ENCODE measurements at regions not wholly inside any gene's neighbourhood (a gene's known extent, or its start where the extent isn't known, plus 50 kb on each side); places are given as distances from the start of the nearest gene placed in this dataset.
A peak's percentile ranks its signal among the peaks of the same experiment; 100 is the strongest.

DNA sequence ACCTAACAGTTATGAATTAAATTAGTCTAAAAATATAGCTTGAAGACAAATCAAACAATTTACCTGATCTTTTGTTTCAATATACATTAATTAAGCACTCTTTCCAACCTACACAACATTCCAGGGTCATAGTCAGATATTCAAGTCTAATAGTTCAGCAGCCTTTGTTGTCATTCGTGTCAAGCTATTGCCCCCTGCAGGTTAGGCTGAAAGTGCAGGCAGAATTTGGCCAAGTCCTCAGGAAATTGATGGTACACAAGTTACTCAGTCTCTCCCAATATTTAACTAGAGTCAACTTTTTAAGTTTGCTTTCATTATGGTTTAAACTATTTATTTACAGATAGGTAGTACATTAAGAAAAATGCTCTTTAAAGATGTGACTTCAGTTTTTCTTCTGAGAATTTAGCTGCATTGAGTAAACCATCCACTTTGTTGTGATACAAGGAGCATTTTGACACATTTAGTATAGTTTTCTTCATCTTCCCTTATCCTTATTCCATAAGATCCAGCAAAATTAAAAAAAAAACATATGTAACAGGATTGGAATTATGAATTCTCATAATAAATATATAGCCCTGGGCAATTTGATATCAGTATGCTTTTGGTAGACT lies 130.3 kb upstream of the DPYD start:
- no peak overlapping the region for H2AFZ ChIP-seq (ENCODE audit: low read length, unreplicated experiment)
- H3K4me1 ChIP-seq (ENCODE audit: control insufficient read depth, insufficient read depth, low read length, unreplicated experiment), result peaks cover 15% of the 10 kb centered on the region
- H3K4me3 ChIP-seq (ENCODE audit: low read depth, low read length), result no peak overlapping the region
- H3K79me2 ChIP-seq (ENCODE audit: control insufficient read depth, insufficient read depth, low read length, unreplicated experiment), result no peaks in the 10 kb centered on the region
- H3K27ac ChIP-seq (ENCODE audit: low read depth, low read length), result no peak overlapping the region
- peaks cover 16% of the 10 kb centered on the region for H3K27me3 ChIP-seq (ENCODE audit: insufficient read depth, low read length)
- H3K36me3 ChIP-seq (ENCODE audit: insufficient read depth, low read length), result no peaks in the 10 kb centered on the region

DNA sequence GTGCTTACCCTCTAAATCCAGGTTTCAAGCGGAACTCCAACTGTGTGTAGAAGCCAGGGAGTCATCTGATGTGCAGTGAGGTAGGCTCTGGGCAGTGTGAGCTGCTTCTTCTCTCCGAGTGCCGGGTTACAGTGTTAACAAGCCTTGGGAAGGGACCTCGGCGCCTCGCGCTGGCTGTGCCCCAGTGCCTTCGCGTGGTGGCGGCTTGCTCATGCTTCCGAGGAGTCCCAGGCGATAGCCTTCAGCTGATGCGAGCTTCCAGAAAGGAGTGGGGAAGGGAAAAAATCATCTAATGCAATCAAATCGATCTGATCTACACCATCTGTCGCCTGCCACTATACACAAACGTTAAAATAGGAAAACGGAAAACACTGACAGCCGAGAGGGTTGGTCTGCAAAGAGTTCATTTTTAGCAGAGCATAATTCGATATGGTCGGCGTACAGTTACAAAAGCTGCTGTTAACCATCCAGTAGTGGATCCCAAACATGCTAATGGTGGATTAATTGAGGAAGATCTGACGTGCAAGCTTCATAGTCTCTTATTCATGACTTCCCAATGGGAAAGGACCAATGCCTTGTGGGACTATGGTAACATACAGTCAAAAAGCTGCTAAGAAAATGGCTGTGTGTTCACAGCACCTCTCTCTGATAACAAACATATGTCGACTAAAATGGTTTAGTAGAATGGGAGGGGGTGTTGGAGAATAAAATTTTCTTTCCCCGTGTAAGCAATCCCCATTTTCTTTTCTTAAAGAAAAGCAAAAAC lies 128.7 kb upstream of the DPYD start:
- H3K27me3 ChIP-seq (ENCODE audit: insufficient read depth, low read length), result peaks cover 16% of the 10 kb centered on the region
- peaks cover 12% of the 10 kb centered on the region for H3K4me1 ChIP-seq (ENCODE audit: control insufficient read depth, insufficient read depth, low read length, unreplicated experiment)
- no peak overlapping the region for H3K27ac ChIP-seq (ENCODE audit: low read depth, low read length)
- peak overlapping the region; percentile 82 for H3K4me3 ChIP-seq (ENCODE audit: low read depth, low read length)
- peaks cover 4% of the 10 kb centered on the region for H3K79me2 ChIP-seq (ENCODE audit: control insufficient read depth, insufficient read depth, low read length, unreplicated experiment)
- peak overlapping the region; percentile 76 for H2AFZ ChIP-seq (ENCODE audit: low read length, unreplicated experiment)
- no peaks in the 10 kb centered on the region for H3K36me3 ChIP-seq (ENCODE audit: insufficient read depth, low read length)

- no peaks in the 10 kb centered on the region for H3K36me3 ChIP-seq (ENCODE audit: insufficient read depth, low read length)
- H3K27me3 ChIP-seq (ENCODE audit: insufficient read depth, low read length), result peaks cover 16% of the 10 kb centered on the region
- H2AFZ ChIP-seq (ENCODE audit: low read length, unreplicated experiment), result peak overlapping the region; percentile 76
- peaks cover 9% of the 10 kb centered on the region for H3K79me2 ChIP-seq (ENCODE audit: control insufficient read depth, insufficient read depth, low read length, unreplicated experiment)
- peak overlapping the region; percentile 82 for H3K4me3 ChIP-seq (ENCODE audit: low read depth, low read length)
- H3K4me1 ChIP-seq (ENCODE audit: control insufficient read depth, insufficient read depth, low read length, unreplicated experiment), result peaks cover 19% of the 10 kb centered on the region
- H3K27ac ChIP-seq (ENCODE audit: low read depth, low read length), result no peak overlapping the region
Observed at GRCh38 chr1:98048751-98049325, 128.0 kb upstream of the DPYD start.

DNA sequence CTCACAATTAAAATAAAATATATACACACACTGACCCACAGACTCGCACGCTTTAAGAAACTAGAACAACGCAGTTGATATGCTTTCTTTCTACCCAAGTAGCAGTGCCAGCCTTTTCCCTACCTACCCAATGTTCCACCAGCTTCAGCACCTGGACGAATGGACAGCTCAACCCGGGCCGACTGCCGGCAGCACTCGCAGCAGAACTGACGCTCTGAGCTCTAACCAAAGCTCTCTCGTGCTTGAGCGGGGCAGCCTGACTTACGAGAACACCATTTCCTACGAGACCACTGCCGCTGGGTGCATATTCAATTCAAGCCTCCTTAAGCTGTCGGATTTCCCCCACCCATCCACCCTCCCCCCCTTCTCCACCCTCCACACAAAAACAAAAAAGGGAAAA lies 127.4 kb upstream of the DPYD start:
- peaks cover 9% of the 10 kb centered on the region for H3K79me2 ChIP-seq (ENCODE audit: control insufficient read depth, insufficient read depth, low read length, unreplicated experiment)
- no peak overlapping the region for H3K27ac ChIP-seq (ENCODE audit: low read depth, low read length)
- no peaks in the 10 kb centered on the region for H3K36me3 ChIP-seq (ENCODE audit: insufficient read depth, low read length)
- peak overlapping the region; percentile 82 for H3K4me3 ChIP-seq (ENCODE audit: low read depth, low read length)
- H2AFZ ChIP-seq (ENCODE audit: low read length, unreplicated experiment), result peak overlapping the region; percentile 76
- peaks cover 16% of the 10 kb centered on the region for H3K27me3 ChIP-seq (ENCODE audit: insufficient read depth, low read length)
- peaks cover 21% of the 10 kb centered on the region for H3K4me1 ChIP-seq (ENCODE audit: control insufficient read depth, insufficient read depth, low read length, unreplicated experiment)

DNA sequence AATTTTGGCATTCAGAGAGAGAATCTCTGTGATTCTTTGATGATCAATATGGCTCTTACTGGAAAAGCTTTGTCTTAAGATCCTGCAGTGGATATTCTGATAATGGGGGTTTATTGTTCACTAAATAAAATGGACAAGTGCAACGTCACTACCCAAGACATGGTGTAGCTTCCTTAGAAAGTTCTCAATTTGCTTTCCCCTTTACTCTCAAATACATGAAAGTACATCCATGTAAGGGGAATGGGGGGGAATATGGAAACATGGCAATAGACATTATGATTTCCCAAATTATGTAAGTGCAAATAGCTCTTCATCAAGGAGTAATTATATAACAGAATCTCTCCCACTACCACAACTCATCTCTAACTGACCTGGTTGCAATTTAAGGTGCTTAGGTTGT lies 126.3 kb upstream of the DPYD start:
- Histone ChIP-seq H3K27me3 (ENCODE audit: insufficient read depth, low read length) (peaks cover 16% of the 10 kb centered on the region), H3K27ac (ENCODE audit: low read depth, low read length) (no peak overlapping the region), H3K4me3 (ENCODE audit: low read depth, low read length) (no peak overlapping the region), H3K4me1 (ENCODE audit: control insufficient read depth, insufficient read depth, low read length, unreplicated experiment) (peaks cover 15% of the 10 kb centered on the region), H3K36me3 (ENCODE audit: insufficient read depth, low read length) (no peaks in the 10 kb centered on the region), H2AFZ (ENCODE audit: low read length, unreplicated experiment) (no peak overlapping the region), H3K79me2 (ENCODE audit: control insufficient read depth, insufficient read depth, low read length, unreplicated experiment) (peaks cover 9% of the 10 kb centered on the region)

GRCh38 chr1:98045767-98046641 lies 125.2 kb upstream of the DPYD start:
- H3K27ac ChIP-seq (ENCODE audit: low read depth, low read length), result no peak overlapping the region
- peaks cover 15% of the 10 kb centered on the region for H3K4me1 ChIP-seq (ENCODE audit: control insufficient read depth, insufficient read depth, low read length, unreplicated experiment)
- H3K27me3 ChIP-seq (ENCODE audit: insufficient read depth, low read length), result peaks cover 16% of the 10 kb centered on the region
- H3K79me2 ChIP-seq (ENCODE audit: control insufficient read depth, insufficient read depth, low read length, unreplicated experiment), result peaks cover 9% of the 10 kb centered on the region
- peak overlapping the region; percentile 96 for H3K4me3 ChIP-seq (ENCODE audit: low read depth, low read length)
- H3K36me3 ChIP-seq (ENCODE audit: insufficient read depth, low read length), result no peaks in the 10 kb centered on the region
- peak overlapping the region; percentile 99 for H2AFZ ChIP-seq (ENCODE audit: low read length, unreplicated experiment)

GRCh38 chr1:98045211-98045766 lies 124.5 kb upstream of the DPYD start:
- H3K4me3 ChIP-seq (ENCODE audit: low read depth, low read length), result peak overlapping the region; percentile 96
- H2AFZ ChIP-seq (ENCODE audit: low read length, unreplicated experiment), result peak overlapping the region; percentile 99
- H3K4me1 ChIP-seq (ENCODE audit: control insufficient read depth, insufficient read depth, low read length, unreplicated experiment), result peaks cover 15% of the 10 kb centered on the region
- peaks cover 15% of the 10 kb centered on the region for H3K27me3 ChIP-seq (ENCODE audit: insufficient read depth, low read length)
- peaks cover 9% of the 10 kb centered on the region for H3K79me2 ChIP-seq (ENCODE audit: control insufficient read depth, insufficient read depth, low read length, unreplicated experiment)
- no peaks in the 10 kb centered on the region for H3K36me3 ChIP-seq (ENCODE audit: insufficient read depth, low read length)
- H3K27ac ChIP-seq (ENCODE audit: low read depth, low read length), result no peak overlapping the region

GRCh38 chr1:98044766-98045165 lies 123.9 kb upstream of the DPYD start:
- H3K4me1 ChIP-seq (ENCODE audit: control insufficient read depth, insufficient read depth, low read length, unreplicated experiment), result peaks cover 15% of the 10 kb centered on the region
- no peaks in the 10 kb centered on the region for H3K36me3 ChIP-seq (ENCODE audit: insufficient read depth, low read length)
- H2AFZ ChIP-seq (ENCODE audit: low read length, unreplicated experiment), result peak overlapping the region; percentile 99
- peaks cover 12% of the 10 kb centered on the region for H3K79me2 ChIP-seq (ENCODE audit: control insufficient read depth, insufficient read depth, low read length, unreplicated experiment)
- H3K4me3 ChIP-seq (ENCODE audit: low read depth, low read length), result peak overlapping the region; percentile 96
- peaks cover 10% of the 10 kb centered on the region for H3K27me3 ChIP-seq (ENCODE audit: insufficient read depth, low read length)
- H3K27ac ChIP-seq (ENCODE audit: low read depth, low read length), result no peak overlapping the region

- H2AFZ ChIP-seq (ENCODE audit: low read length, unreplicated experiment), result no peak overlapping the region
- peaks cover 12% of the 10 kb centered on the region for H3K79me2 ChIP-seq (ENCODE audit: control insufficient read depth, insufficient read depth, low read length, unreplicated experiment)
- H3K36me3 ChIP-seq (ENCODE audit: insufficient read depth, low read length), result no peaks in the 10 kb centered on the region
- H3K27me3 ChIP-seq (ENCODE audit: insufficient read depth, low read length), result peaks cover 4% of the 10 kb centered on the region
- H3K4me1 ChIP-seq (ENCODE audit: control insufficient read depth, insufficient read depth, low read length, unreplicated experiment), result peaks cover 15% of the 10 kb centered on the region
- H3K27ac ChIP-seq (ENCODE audit: low read depth, low read length), result no peak overlapping the region
- H3K4me3 ChIP-seq (ENCODE audit: low read depth, low read length), result peak overlapping the region; percentile 96
Observed at GRCh38 chr1:98044071-98044697, 123.3 kb upstream of the DPYD start.

- no peaks in the 10 kb centered on the region for H3K27me3 ChIP-seq (ENCODE audit: insufficient read depth, low read length)
- H2AFZ ChIP-seq (ENCODE audit: low read length, unreplicated experiment), result no peak overlapping the region
- no peaks in the 10 kb centered on the region for H3K36me3 ChIP-seq (ENCODE audit: insufficient read depth, low read length)
- peaks cover 3% of the 10 kb centered on the region for H3K79me2 ChIP-seq (ENCODE audit: control insufficient read depth, insufficient read depth, low read length, unreplicated experiment)
- peaks cover 10% of the 10 kb centered on the region for H3K4me1 ChIP-seq (ENCODE audit: control insufficient read depth, insufficient read depth, low read length, unreplicated experiment)
- no peak overlapping the region for H3K4me3 ChIP-seq (ENCODE audit: low read depth, low read length)
- H3K27ac ChIP-seq (ENCODE audit: low read depth, low read length), result no peak overlapping the region
Observed at GRCh38 chr1:98035602-98036002, 114.8 kb upstream of the DPYD start.

Measured in ACC112 (cell line).